CD14-positive monocyte (primary cell): ENCODE measurements at regions not wholly inside any gene's neighbourhood (a gene's known extent, or its start where the extent isn't known, plus 50 kb on each side); places are given as distances from the start of the nearest gene placed in this dataset.

Experiments
- DNase-seq, 3 donors: peaks; one replicate each; pipeline ENCODE4 v3.0.0-alpha.2; 2011 to 2022
- H2AFZ ChIP-seq: 2 replicates; pipeline ENCODE4 v1.6.0; 2012; ENCODE audit warnings: mild to moderate bottlenecking, low read depth, low read length, inconsistent platforms; ENCODE audit not compliant: insufficient read depth, poor library complexity, severe bottlenecking
- H3K27ac ChIP-seq, 2 donors: 1 replicate in 1 of 2; 2 replicates in 1 of 2; pipeline ENCODE4 v1.5.1; 2012 to 2013; ENCODE audit warnings: low read length in 2 of 2, control low read depth in 1 of 2, inconsistent platforms in 1 of 2, low read depth in 1 of 2, mild to moderate bottlenecking in 1 of 2
- H3K27me3 ChIP-seq, 2 donors: one replicate each; pipeline versions ENCODE4 v1.6.0 to v1.6.1; 2011 to 2013; ENCODE audit warnings: low read length in 2 of 2; ENCODE audit not compliant: control insufficient read depth in 2 of 2, insufficient read depth in 2 of 2
- H3K36me3 ChIP-seq, 2 donors: replicated peaks in 1 of 2; 1 replicate in 1 of 2; 2 replicates in 1 of 2; pipeline versions ENCODE4 v1.5.1 to v1.6.1; 2012 to 2013; ENCODE audit warnings: low read length in 2 of 2, control low read depth in 1 of 2, inconsistent platforms in 1 of 2, mild to moderate bottlenecking in 1 of 2; ENCODE audit not compliant: insufficient read depth in 2 of 2, control insufficient read depth in 1 of 2
- H3K4me1 ChIP-seq, 2 donors: 1 replicate in 1 of 2; 2 replicates in 1 of 2; pipeline versions ENCODE4 v1.5.1 to v1.6.1; 2012 to 2013; ENCODE audit warnings: low read length in 2 of 2, control low read depth in 1 of 2, inconsistent platforms in 1 of 2, mild to moderate bottlenecking in 1 of 2, moderate library complexity in 1 of 2; ENCODE audit not compliant: insufficient read depth in 2 of 2, control insufficient read depth in 1 of 2
- H3K4me2 ChIP-seq: replicated peaks from 2 replicates; pipeline ENCODE3; 2012; ENCODE audit warnings: low read length, moderate library complexity, mild to moderate bottlenecking; ENCODE audit not compliant: poor library complexity, severe bottlenecking; ENCODE audit errors: extremely low read depth
- H3K4me3 ChIP-seq, 3 experiments: fragments of 200-600 bp in 1 of 3; sonication (generic) in 1 of 3; replicated peaks in 1 of 3; 1 replicate in 2 of 3; 2 replicates in 1 of 3; pipeline ENCODE4 v1.5.1; 2011 to 2013; ENCODE audit warnings: low read length in 3 of 3, mild to moderate bottlenecking in 3 of 3, control low read depth in 2 of 3, low read depth in 2 of 3, inconsistent platforms in 1 of 3, moderate library complexity in 1 of 3
- H3K79me2 ChIP-seq: 2 replicates; pipeline ENCODE4 v1.6.0; 2012; ENCODE audit warnings: mild to moderate bottlenecking, control low read depth, inconsistent platforms, low read length, moderate library complexity; ENCODE audit not compliant: insufficient read depth
- H3K9ac ChIP-seq: 2 replicates; pipeline ENCODE4 v1.6.0; 2017; ENCODE audit warnings: low read length, mild to moderate bottlenecking; ENCODE audit not compliant: insufficient read depth, poor library complexity, severe bottlenecking
- H3K9me3 ChIP-seq, 2 donors: replicated peaks in 1 of 2; 1 replicate in 1 of 2; 2 replicates in 1 of 2; pipeline versions ENCODE4 v1.5.1 to v1.6.1; 2012 to 2013; ENCODE audit warnings: low read length in 2 of 2, control low read depth in 1 of 2; ENCODE audit not compliant: control insufficient read depth in 1 of 2, insufficient read depth in 1 of 2
- H4K20me1 ChIP-seq: 2 replicates; pipeline ENCODE4 v1.6.0; 2012; ENCODE audit warnings: mild to moderate bottlenecking, low read length, control low read depth, moderate library complexity; ENCODE audit not compliant: insufficient read depth
- H3K27ac Mint-ChIP-seq, 7 donors: one replicate each; pipeline ENCODE4 v1.8.0; 2020; ENCODE audit warnings: mild to moderate bottlenecking in 7 of 7, mixed read lengths in 7 of 7, moderate library complexity in 6 of 7, inconsistent platforms in 2 of 7
- H3K27me3 Mint-ChIP-seq, 3 donors: one replicate each; pipeline ENCODE4 v1.8.0; 2021 to 2022; ENCODE audit warnings: low read depth in 3 of 3, mild to moderate bottlenecking in 3 of 3, mixed read lengths in 3 of 3, moderate library complexity in 3 of 3, inconsistent platforms in 1 of 3
- H3K36me3 Mint-ChIP-seq, 2 donors: one replicate each; pipeline ENCODE4 v1.8.0; 2020; ENCODE audit warnings: mixed read lengths in 2 of 2, inconsistent platforms in 1 of 2, mild to moderate bottlenecking in 1 of 2
- H3K4me1 Mint-ChIP-seq: one replicate; pipeline ENCODE4 v1.8.0; 2020; ENCODE audit warnings: mild to moderate bottlenecking, mixed read lengths
- H3K4me3 Mint-ChIP-seq, 2 donors: one replicate each; pipeline ENCODE4 v1.8.0; 2020; ENCODE audit warnings: mild to moderate bottlenecking in 2 of 2, mixed read lengths in 2 of 2, moderate library complexity in 1 of 2
- H3K9me3 Mint-ChIP-seq, 7 donors: one replicate each; pipeline ENCODE4 v1.8.0; 2020 to 2022; ENCODE audit warnings: mixed read lengths in 7 of 7, mild to moderate bottlenecking in 6 of 7, moderate library complexity in 6 of 7, inconsistent platforms in 2 of 7
- CTCF ChIP-seq: fragments of 200-600 bp; IDR thresholded peaks from one replicate; pipeline ENCODE4 v1.8.0; 2022; ENCODE audit warnings: antibody characterized with exemption, mild to moderate bottlenecking
- WGBS: methylation state at CpG from one replicate; pipeline ENCODE4 v1.1.5; 2013; ENCODE audit warnings: missing lambda C conversion rate; ENCODE audit not compliant: insufficient coverage; 5-methylcytosine and 5-hydroxymethylcytosine counted together
- intact Hi-C, 2 donors: fragments of 100-400 bp; cut with micrococcal nuclease; formaldehyde crosslinking; loops; one replicate each; pipeline versions ENCODE4 v1.15.0 to v1.15.1; 2023

GRCh38 chr4:146110871-146111485 lies 64.5 kb upstream of the LSM6 start:
- no CpG with 5 or more reads among the region's 4 CpGs for WGBS
- H3K27ac ChIP-seq, result peak overlapping the region; percentile 74 to 81
- peak overlapping the region; percentile 83 to 95 (median 91) for H3K27ac Mint-ChIP-seq

GRCh38 chr4:146108756-146109155 lies 66.8 kb upstream of the LSM6 start:
- WGBS, result no CpG with 5 or more reads among the region's 1 CpG
- intact Hi-C loops, result loop anchor here in 1 of 2 donors (5.0 kb wide), 2 partner anchors 34 to 69 kb away; partner anchors contain the start of gene LSM6
- H3K36me3 Mint-ChIP-seq, result peaks cover 0 to 2% of the 10 kb centered on the region in 2 donors
- peaks cover 90% of the 10 kb centered on the region for H3K4me1 Mint-ChIP-seq
- Histone ChIP-seq H3K4me1 (peaks cover 92 to 99% of the 10 kb centered on the region in 2 donors), H3K27me3 (no peaks in the 10 kb centered on the region), H4K20me1 (no peaks in the 10 kb centered on the region), H2AFZ (peak overlapping the region; percentile 15), H3K36me3 (no peaks in the 10 kb centered on the region), H3K4me3 (no peak overlapping the region), H3K27ac (peak overlapping the region in 1 of 2 donors; percentile 76), H3K79me2 (no peaks in the 10 kb centered on the region), H3K4me2 (no peak overlapping the region), H3K9ac (no peak overlapping the region), H3K9me3 (no peaks in the 10 kb centered on the region)
- no peak for TF ChIP-seq CTCF
- H3K9me3 Mint-ChIP-seq, result peaks cover 0 to 3% (median 0%) of the 10 kb centered on the region in 7 donors
- H3K4me3 Mint-ChIP-seq, result no peak overlapping the region
- H3K27ac Mint-ChIP-seq, result peak overlapping the region; percentile 76 to 91 (median 89)
- H3K27me3 Mint-ChIP-seq, result peaks cover 0 to 3% (median 0%) of the 10 kb centered on the region in 3 donors
- DNase-seq, result peak; percentile 46 to 83 (median 68)

More at GRCh38 chr4:146110871-146111485, 64.5 kb upstream of the LSM6 start:
- Histone ChIP-seq H3K9ac (no peak overlapping the region), H3K4me1 (peaks cover 71 to 77% of the 10 kb centered on the region in 2 donors), H3K79me2 (no peaks in the 10 kb centered on the region), H2AFZ (no peak overlapping the region), H3K4me3 (peak overlapping the region in 1 of 3 experiments; percentile 21), H3K36me3 (no peaks in the 10 kb centered on the region), H4K20me1 (no peaks in the 10 kb centered on the region), H3K4me2 (peak overlapping the region; percentile 5), H3K27me3 (no peaks in the 10 kb centered on the region), H3K9me3 (no peaks in the 10 kb centered on the region)
- intact Hi-C loops, result no loop called here
- peak overlapping the region in 1 of 2 donors; percentile 42 for H3K4me3 Mint-ChIP-seq
- DNase-seq, result peak; percentile 41 to 48 (median 47)
- H3K27me3 Mint-ChIP-seq, result peaks cover 0 to 3% (median 1%) of the 10 kb centered on the region in 3 donors
- H3K9me3 Mint-ChIP-seq, result peaks cover 0 to 9% (median 1%) of the 10 kb centered on the region in 7 donors
- peaks cover 0 to 2% of the 10 kb centered on the region in 2 donors for H3K36me3 Mint-ChIP-seq
- peaks cover 71% of the 10 kb centered on the region for H3K4me1 Mint-ChIP-seq
- TF ChIP-seq CTCF, result no peak
